GM18498 (cell line): ENCODE measurements at regions not wholly inside any gene's neighbourhood (a gene's known extent, or its start where the extent isn't known, plus 50 kb on each side); places are given as distances from the start of the nearest gene placed in this dataset.
"Not testable (repeated sequence)": the region's sequence is repeated elsewhere in the genome, so short reads cannot be mapped to it uniquely, and the experiment has no call there.

Experiments
- ATAC-seq: cut with Tn5 transposase; IDR thresholded peaks from one replicate; pipeline ENCODE4 v1.9.1; 2021; ENCODE audit warnings: mild to moderate bottlenecking, moderate library complexity; ENCODE audit not compliant: unreplicated experiment

DNA sequence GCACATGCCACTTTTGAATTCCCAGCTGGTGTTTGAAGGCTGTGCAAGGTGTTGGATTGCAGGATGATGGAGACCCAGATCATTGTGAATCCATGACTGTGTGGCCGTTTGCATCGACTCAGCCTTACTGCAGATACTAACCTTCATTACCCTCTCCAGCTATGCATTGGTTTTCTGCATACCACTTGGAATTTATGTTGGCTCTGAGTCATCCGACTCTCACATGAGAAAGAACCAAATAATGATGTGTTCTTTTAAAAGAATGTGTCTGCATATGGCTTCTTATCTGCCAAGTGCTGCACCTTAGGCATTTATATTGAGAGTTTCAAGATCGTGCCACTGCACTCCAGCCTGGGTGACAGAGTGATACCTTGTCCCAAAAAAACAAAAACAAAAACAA, 106.7 kb upstream of the PRKX start:
- ATAC-seq, result no peak

DNA sequence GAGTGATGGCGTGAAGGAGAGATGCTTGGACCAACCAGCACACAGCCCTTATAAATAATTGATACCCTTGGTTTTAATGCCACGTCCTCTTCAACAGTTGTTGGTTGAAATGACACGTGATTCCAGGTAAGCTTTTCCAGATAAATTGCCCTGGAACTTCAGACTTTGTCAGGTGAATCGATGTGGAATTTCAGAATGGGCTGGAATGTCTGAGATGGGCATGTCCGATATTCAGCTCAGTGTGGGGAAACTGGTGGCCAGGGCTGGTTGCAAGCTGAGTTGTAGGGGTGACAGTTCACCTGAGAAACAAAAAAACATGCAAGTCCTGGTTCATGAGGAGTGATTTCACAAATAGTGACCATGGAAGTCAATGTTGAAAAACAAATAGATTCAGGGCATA, 104.0 kb upstream of the PRKX start:
- ATAC-seq, result not testable (repeated sequence)

GRCh38 chrX:3815896-3816664, 102.6 kb upstream of the PRKX start:
- peak; percentile 7 for ATAC-seq

- ATAC-seq, result no peak
These were observed 98.2 kb upstream of the PRKX start for GRCh38 chrX:3811331-3812311.

DNA sequence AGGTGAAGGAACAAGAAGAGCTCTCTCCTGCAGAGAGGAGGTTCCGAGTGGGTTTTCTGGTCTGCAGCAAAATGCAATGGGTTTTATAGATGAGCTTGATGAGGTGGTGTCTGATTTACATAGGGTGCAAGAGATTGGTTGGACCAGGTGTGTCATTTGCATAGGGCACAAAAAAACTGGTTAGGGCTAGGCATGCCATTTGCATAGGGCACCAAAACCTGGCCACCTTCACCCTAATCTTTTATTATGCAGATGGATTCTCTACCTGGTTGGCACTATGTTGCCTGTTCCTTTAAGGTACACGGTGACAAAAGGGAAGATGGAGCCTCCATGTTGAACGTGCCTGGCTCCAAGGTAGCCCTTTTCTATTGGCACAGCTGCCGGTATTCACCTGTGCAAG, 94.5 kb upstream of the PRKX start:
- ATAC-seq, result no peak

DNA sequence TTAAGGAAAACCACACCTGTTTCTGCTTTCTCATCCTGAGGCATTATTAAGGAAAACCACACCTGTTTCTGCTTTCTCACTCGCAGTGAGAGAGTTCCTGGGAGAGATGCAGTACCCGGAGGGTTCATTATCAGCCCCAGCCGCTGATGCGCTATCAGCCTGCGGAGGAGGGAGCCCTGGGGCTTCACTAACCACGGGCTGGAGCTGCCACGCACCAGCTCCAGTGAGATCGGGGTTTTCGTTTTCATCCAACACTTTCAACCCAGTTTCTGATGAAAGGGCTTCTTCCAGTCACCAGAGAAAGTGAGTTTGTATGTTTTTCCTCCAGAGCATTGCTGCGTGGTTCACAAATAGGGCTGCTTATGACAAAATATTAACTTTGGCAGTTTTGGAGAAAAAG, 93.2 kb upstream of the PRKX start:
- no peak for ATAC-seq

- ATAC-seq, result no peak
These were observed 90.3 kb upstream of the PRKX start for GRCh38 chrX:3803713-3804112.

- ATAC-seq, result no peak
These were observed 89.9 kb upstream of the PRKX start for GRCh38 chrX:3803305-3803704.

GRCh38 chrX:3795411-3795810, 82.0 kb upstream of the PRKX start:
- ATAC-seq, result not testable (repeated sequence)

DNA sequence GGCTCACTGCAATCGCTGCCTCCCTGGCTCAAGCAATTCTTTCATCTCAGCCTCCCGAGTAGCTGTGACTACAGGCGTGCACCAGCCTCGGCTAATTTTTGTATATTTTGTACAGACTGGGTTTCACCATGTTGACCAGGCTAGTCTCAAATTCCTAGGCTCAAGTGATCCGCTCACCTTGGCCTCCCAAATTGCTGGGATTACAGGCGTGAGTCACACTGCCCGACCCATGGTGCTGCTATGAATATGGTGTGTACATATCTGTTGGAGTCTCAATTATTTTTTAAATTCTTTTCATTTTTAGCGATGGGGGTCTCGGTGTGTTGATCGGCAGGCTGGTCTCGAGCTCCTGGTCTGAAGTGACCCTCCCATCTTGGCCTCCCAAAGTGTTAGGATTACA, 78.0 kb upstream of the PRKX start:
- no peak for ATAC-seq

GRCh38 chrX:3788494-3789233, 75.2 kb upstream of the PRKX start:
- no peak for ATAC-seq

GRCh38 chrX:3787856-3788255, 74.4 kb upstream of the PRKX start:
- no peak for ATAC-seq

DNA sequence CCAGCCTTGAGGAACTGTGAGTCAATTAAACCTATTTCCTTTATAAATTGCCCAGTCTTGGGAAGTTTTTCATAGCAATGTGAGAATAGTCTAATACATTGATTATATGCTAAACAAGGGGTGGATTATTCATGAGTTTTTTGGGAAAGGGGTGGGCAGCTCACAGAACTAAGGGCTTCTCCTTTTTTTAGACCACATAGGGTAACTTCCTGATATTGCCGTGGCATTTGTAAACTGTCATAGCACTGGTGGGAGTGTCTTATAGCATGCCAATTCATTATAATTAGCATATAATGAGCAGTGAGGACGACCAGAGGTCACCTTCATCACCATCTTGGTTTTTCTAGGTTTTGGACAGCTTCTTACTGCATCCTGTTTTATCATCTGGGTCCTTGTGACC, 72.4 kb upstream of the PRKX start:
- ATAC-seq, result not testable (repeated sequence)

DNA sequence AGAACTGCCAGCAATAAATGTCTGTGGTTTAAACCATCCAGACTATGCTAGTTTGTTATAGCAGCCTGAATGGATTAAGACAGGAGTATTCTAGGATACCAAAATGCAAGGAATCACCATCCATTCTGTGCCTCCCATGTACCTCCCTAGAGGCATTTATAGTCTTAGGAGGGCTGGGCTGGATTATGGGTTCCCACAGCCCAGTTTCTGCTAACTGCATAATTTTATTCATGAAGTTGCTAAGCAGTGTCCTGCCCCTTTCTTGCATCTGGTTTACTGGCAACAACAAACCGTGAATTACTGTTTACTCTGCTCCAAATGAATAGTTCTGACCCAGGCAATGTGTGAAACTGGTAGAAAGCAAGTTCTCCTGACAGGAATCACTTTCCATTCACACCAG, 67.1 kb upstream of the PRKX start:
- no peak for ATAC-seq

- no peak for ATAC-seq
These were observed 66.1 kb upstream of the PRKX start for GRCh38 chrX:3779546-3779945.

DNA sequence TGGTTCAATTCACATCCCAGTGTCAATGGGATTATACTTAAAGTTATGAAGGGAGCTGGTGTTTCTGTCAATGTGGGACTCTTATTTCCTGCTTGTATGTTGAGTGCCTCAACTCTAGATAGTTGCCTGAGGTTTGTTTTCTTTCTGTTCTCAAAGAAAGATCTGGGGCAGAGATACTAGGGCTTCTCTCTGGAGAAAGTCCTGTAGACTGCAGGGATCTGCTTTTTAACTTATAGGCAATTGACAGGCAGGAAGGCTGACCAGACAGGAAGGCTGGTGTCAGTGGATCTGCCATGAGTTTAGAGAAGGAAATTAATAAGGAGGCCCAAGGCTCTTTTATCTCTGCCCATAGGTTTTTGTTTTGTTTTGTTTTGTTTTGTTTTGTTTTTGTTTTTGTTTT, 64.0 kb upstream of the PRKX start:
- ATAC-seq, result no peak

GRCh38 chrX:3771766-3772165, 58.3 kb upstream of the PRKX start:
- no peak for ATAC-seq

- ATAC-seq, result no peak
These were observed 55.4 kb upstream of the PRKX start for GRCh38 chrX:3768881-3769280.
